ENCODE measurements at regions not wholly inside any gene's neighbourhood (a gene's known extent, or its start where the extent isn't known, plus 50 kb on each side); places are given as distances from the start of the nearest gene placed in this dataset.

DNA sequence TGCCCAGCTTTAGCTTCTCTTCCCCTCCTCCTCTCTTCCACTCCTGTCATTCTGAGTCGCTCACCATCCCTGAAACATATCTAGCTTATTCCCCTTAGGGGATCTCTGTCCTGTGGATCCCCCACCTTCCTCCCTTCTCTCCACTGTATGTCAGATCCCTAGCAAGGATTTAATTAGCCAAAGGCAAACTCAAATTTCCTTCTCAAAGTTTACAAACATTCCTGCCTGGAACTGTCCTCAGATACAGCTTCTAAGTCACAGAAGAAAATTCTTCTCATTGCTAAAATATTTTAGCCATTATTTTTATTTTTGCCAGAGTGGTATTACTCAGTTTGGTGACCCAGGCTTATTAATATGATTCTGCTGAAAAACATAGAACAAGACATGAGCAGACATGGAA is 315.3 kb downstream of the CYP26B1 start:
- DNase-seq = no peak

- no peak for DNase-seq
Observed at GRCh38 chr2:71831193-71831577, 316.5 kb downstream of the CYP26B1 start.

- no peak for DNase-seq
Observed at GRCh38 chr2:71830497-71831192, 317.0 kb downstream of the CYP26B1 start.

DNA sequence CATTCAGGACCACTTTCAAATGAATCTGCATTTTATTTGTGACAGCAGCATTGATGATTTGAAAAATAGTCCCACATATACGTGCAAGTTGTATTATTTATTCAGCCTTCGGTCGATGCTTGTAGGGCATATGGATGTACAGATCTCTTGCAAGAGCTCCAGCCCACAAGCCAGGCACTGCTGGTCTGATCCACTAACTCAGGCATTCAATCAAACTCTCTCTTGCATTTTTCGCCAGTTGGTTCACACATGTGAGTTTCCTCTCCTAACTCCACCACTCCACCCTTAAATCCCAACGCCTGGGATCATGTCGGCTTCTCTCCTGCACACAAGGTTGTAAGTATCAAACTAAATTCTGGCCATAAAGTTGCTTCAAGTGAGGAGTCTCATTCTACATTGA is 318.7 kb downstream of the CYP26B1 start:
- DNase-seq = no peak

DNA sequence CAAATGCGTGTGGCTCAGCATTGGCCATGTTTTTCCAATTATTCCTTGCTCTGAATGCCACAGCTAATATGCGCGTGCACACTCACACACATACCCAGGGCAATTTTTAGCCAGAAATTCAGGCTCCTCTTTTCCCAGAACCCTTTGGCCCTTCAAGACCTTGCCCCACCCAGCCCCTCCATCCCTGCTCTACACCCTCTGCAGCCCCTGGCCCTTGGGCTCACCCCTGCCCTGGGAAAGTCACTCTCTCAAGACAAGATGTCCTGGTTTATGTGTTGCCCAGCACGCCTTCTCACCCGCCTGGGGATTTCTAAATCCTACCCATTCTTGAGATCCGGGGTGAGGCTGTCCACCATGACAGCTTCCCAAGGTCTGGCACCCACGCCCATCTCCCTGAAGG is 319.7 kb downstream of the CYP26B1 start:
- no peak for DNase-seq

- DNase-seq = no peak
Observed at GRCh38 chr2:71827524-71827901, 320.1 kb downstream of the CYP26B1 start.

GRCh38 chr2:71826826-71827523 is 320.7 kb downstream of the CYP26B1 start:
- no peak for DNase-seq

DNA sequence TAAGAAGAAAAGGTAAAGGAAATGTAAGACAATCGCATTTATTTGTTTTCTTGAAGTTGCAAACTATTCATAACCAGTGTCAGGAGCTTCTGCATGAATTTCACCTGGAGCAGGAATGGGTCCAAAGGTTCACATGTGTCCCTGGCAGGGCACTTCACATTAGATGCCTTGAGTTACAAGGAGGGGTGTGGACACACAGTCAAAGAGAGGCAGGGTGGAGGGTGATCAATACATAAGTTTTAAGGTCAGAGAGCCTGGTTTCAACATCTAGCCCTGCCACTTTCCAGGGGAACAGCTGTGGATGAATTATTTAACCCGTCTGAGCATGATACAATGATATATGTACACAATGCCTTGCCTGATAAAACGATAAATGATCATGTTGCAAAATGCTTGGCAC is 321.4 kb downstream of the CYP26B1 start:
- DNase-seq = no peak

GRCh38 chr2:71824436-71824835 is 323.2 kb downstream of the CYP26B1 start:
- DNase-seq = no peak

DNA sequence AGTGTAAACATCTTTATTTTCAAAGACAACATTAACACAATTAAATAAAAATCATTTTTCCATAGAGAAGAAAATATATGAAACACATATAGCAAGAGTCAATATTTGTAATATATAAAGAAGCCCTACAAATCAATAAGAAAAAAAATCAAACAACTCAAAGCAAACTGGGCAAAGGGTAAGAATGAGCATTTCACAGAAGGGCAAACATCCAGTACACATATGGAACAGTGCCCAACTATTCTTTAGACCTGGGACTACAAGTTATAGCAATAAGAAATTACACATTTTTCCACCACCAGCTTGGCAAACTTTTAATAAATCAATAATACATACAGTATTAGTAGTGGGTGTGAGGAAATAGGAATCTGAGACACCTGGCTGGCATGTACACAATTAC is 324.1 kb downstream of the CYP26B1 start:
- DNase-seq = no peak

DNA sequence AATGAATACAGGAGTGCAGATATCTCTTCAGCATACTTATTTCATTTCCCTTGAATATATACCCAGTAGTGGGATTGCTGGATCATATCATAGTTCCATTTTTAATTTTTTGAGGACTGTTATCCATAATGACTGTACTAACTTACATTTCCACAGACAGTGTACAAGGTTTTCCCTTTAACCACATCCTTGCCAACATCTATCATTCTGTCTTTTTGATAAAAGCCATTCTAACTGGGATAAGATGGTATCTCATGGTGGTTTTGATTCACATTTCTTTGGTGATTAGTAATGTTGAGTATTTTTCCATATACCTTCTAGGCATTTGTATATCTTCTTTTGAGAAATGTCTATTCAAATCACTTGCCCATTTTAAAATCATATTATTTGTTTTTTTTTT is 325.2 kb downstream of the CYP26B1 start:
- DNase-seq = no peak

- DNase-seq = no peak
Observed at GRCh38 chr2:71821856-71822255, 325.8 kb downstream of the CYP26B1 start.

- DNase-seq = no peak
Observed at GRCh38 chr2:71816815-71817214, 330.8 kb downstream of the CYP26B1 start.

- DNase-seq = no peak
Observed at GRCh38 chr2:71815701-71816474, 331.8 kb downstream of the CYP26B1 start.

GRCh38 chr2:71814885-71815284 is 332.8 kb downstream of the CYP26B1 start:
- DNase-seq = no peak

DNA sequence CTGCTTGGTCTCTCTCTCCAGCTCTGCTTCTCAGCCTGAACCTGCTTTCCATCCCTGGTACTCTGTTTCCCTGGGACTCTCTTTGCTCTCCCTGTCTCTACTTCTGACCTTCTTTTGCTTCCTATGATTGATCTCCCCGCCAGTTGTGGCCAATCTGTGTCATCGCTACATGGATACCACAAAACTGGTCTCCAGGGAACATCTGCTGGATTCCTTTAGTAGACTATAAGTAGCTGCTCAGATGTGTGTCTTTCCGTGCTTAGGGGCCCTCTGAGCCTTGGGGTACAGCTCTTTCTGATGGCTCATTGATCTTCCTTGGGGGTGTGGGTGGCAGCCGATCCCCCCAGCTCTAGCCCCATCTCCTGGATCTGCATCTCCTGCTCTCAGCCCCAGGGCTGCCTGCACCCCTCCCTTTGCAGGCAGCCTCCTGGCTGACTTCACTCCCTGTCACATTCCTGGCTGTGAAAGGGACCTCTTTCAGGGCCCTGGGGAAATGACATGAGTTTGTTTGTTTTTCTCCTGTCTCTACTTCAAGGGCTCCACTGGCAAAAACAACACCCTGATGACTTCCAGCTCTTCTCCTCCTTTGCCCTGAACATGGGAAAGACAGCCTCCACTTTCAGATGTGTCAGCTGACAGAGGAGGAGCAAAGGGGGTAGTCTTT is 333.7 kb downstream of the CYP26B1 start:
- DNase-seq = no peak

GRCh38 chr2:71813315-71813714 is 334.3 kb downstream of the CYP26B1 start:
- DNase-seq = no peak

GRCh38 chr2:71812736-71813135 is 334.9 kb downstream of the CYP26B1 start:
- no peak for DNase-seq

GRCh38 chr2:71811726-71812125 is 335.9 kb downstream of the CYP26B1 start:
- no peak for DNase-seq

GRCh38 chr2:71811157-71811556 is 336.5 kb downstream of the CYP26B1 start:
- DNase-seq = no peak

DNA sequence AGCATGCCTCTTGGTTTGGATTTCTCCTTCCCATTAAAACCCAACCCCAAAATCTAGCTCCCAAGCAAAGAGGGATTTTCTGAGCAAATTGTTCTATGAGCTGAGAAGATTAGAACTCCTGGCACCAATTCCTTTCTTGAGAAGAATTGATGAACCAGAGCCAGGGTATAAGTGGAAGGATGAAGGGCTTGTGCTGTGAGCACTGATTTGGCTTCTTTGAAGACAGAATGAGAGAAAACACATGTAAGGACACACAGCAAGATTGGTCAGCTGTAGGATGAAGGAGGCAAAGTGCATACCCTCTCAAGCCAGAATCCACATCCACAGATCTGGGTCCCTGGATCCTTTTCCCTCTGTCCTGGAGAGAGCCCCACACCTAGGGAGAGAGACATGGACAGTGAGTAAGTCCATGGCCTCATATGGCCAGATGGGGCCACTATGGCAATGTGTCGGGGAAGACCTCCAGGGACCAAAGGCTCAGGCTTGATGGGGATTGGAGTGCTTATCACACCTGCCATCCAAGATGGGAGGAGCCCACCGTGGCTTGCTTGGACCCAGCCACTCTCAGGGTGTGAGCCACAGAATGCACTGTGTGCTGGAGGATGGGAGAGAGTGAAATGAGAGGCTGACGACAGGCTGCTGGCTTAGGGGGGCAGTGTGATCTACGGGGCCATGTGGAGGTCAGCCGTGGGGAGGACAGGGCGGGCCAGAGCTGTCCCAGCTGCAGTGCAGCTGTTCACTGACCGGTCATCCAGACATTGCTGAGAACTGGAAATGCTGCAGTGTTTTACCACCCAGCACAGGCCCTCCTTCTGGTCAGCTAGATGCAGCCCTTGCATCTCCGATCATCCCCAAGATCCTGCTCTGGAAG is 339.8 kb downstream of the CYP26B1 start:
- no peak for DNase-seq

- DNase-seq = no peak
Observed at GRCh38 chr2:71806432-71806831, 341.2 kb downstream of the CYP26B1 start.
